Activated naive CD8-positive, alpha-beta T cell treated with anti-CD3 and anti-CD28 coated beads for 36 hours (primary cell): ENCODE measurements at regions not wholly inside any gene's neighbourhood (a gene's known extent, or its start where the extent isn't known, plus 50 kb on each side); places are given as distances from the start of the nearest gene placed in this dataset.
"Not testable (repeated sequence)": the region's sequence is repeated elsewhere in the genome, so short reads cannot be mapped to it uniquely, and the experiment has no call there.

Experiments used
- DNase-seq: peaks from one replicate; pipeline ENCODE4 v3.0.0; 2021
- H3K27ac Mint-ChIP-seq: one replicate; pipeline ENCODE4 v1.8.0; 2022; ENCODE audit warnings: mild to moderate bottlenecking, moderate library complexity, mixed read lengths
- H3K27me3 Mint-ChIP-seq: one replicate; pipeline ENCODE4 v1.8.0; 2022; ENCODE audit warnings: mild to moderate bottlenecking, mixed read lengths
- H3K36me3 Mint-ChIP-seq: one replicate; pipeline ENCODE4 v1.8.0; 2021; ENCODE audit warnings: mild to moderate bottlenecking, mixed read lengths
- H3K4me1 Mint-ChIP-seq: one replicate; pipeline ENCODE4 v1.8.0; 2021; ENCODE audit warnings: mixed read lengths
- H3K4me3 Mint-ChIP-seq: one replicate; pipeline ENCODE4 v1.8.0; 2022; ENCODE audit warnings: mild to moderate bottlenecking, moderate library complexity, mixed read lengths
- H3K9me3 Mint-ChIP-seq: one replicate; pipeline ENCODE4 v1.8.0; 2022; ENCODE audit warnings: mixed read lengths

DNA sequence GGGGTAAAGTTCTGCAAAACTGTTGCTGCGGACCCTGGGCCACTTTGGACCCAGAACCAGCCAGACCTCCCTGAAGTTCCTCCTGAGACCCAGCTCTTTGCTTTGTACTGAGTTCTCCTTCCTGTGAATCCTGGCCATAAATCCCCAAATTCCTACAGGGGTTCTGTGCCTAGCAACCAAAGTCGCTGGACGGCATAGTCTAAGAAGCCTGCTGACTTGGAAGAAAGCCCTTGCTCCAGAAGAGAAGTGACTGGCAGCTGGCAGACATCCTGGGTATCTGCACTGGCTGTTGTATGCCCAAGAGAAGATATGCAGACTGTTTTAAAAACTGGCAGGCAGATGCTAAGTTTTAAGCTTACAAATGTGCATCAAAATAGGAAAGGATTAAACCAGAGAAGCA is 99.9 kb upstream of the SLC24A4 start:
- Mint-ChIP-seq H3K4me1 (peaks cover 2% of the 10 kb centered on the region), H3K27me3 (no peaks in the 10 kb centered on the region), H3K4me3 (no peak overlapping the region), H3K9me3 (no peaks in the 10 kb centered on the region), H3K27ac (no peak overlapping the region), H3K36me3 (no peaks in the 10 kb centered on the region)
- no peak for DNase-seq

GRCh38 chr14:92224358-92224954 is 98.5 kb upstream of the SLC24A4 start:
- Mint-ChIP-seq H3K27me3 (peaks cover 4% of the 10 kb centered on the region), H3K36me3 (no peaks in the 10 kb centered on the region), H3K9me3 (no peaks in the 10 kb centered on the region), H3K27ac (no peak overlapping the region), H3K4me3 (no peak overlapping the region), H3K4me1 (peaks cover 2% of the 10 kb centered on the region)
- DNase-seq: no peak

DNA sequence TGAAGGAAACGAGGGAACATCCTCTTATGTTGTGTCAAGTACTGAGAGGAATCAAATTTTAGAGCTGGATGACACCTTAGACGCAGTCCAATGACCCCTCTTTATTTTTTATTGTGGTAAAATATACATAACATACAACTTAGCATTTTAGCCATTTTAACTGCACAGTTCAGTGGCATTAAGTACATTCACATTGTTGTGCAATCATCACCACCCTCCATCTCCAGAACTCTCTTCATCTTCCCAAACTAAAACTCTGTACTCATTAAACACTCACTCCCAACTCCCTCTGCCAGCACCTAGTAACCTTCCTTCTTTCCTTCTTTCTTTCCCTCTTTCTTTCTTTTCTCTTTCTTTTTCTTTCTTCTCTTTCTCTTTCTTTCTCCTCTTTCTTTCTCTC is 97.2 kb upstream of the SLC24A4 start:
- Mint-ChIP-seq H3K4me1 (peaks cover 2% of the 10 kb centered on the region), H3K27me3 (peaks cover 4% of the 10 kb centered on the region), H3K36me3 (no peaks in the 10 kb centered on the region), H3K9me3 (no peaks in the 10 kb centered on the region), H3K4me3 (no peak overlapping the region), H3K27ac (no peak overlapping the region)
- DNase-seq: no peak

DNA sequence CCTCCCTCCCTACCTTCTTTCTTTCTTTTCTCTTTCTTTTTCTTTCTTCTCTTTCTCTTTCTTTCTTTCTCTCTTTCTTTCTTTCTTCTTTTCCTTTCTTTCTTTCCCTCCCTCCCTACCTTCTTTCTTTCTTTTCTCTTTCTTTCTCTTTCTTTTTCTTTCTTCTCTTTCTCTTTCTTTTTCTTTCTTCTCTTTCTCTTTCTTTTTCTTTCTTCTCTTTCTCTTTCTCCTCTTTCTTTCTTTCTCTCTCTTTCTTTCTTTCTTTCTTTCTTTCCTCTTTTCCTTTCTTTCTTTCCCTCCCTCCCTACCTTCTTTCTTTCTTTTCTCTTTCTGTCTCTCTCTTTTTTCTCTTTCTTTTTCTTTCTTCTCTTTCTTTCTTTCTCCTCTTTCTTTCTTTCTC is 96.8 kb upstream of the SLC24A4 start:
- H3K4me1 Mint-ChIP-seq, H3K27me3 Mint-ChIP-seq, H3K4me3 Mint-ChIP-seq, DNase-seq, H3K36me3 Mint-ChIP-seq, H3K27ac Mint-ChIP-seq, H3K9me3 Mint-ChIP-seq: not testable (repeated sequence)

GRCh38 chr14:92236243-92236900 is 86.6 kb upstream of the SLC24A4 start:
- H3K36me3 Mint-ChIP-seq: peaks cover 5% of the 10 kb centered on the region
- no peak overlapping the region for H3K4me3 Mint-ChIP-seq
- no peaks in the 10 kb centered on the region for H3K4me1 Mint-ChIP-seq
- H3K9me3 Mint-ChIP-seq: peaks cover 6% of the 10 kb centered on the region
- DNase-seq: no peak
- H3K27me3 Mint-ChIP-seq: peaks cover 13% of the 10 kb centered on the region
- H3K27ac Mint-ChIP-seq: no peak overlapping the region

DNA sequence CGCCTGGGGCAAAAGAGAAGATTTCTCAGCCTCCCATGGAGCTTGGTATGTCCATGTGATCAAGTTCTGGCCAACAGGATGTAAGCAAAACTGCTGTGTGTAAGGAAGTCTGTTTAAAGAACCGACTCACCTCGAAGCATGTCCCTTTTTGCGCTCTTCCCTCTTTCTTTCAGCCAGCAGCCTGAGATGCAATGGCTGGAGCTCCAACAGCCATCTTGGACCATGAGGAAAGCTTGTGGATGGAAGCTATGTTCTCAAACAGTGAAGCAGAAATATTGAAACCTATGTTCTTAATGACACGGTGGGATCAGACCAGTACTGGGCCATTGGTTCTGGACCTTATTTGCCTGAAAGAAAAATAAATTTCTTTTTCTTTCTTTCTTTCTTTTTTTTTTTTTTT is 82.3 kb upstream of the SLC24A4 start:
- H3K4me1 Mint-ChIP-seq: no peaks in the 10 kb centered on the region
- H3K27ac Mint-ChIP-seq: no peak overlapping the region
- H3K36me3 Mint-ChIP-seq: peaks cover 9% of the 10 kb centered on the region

DNA sequence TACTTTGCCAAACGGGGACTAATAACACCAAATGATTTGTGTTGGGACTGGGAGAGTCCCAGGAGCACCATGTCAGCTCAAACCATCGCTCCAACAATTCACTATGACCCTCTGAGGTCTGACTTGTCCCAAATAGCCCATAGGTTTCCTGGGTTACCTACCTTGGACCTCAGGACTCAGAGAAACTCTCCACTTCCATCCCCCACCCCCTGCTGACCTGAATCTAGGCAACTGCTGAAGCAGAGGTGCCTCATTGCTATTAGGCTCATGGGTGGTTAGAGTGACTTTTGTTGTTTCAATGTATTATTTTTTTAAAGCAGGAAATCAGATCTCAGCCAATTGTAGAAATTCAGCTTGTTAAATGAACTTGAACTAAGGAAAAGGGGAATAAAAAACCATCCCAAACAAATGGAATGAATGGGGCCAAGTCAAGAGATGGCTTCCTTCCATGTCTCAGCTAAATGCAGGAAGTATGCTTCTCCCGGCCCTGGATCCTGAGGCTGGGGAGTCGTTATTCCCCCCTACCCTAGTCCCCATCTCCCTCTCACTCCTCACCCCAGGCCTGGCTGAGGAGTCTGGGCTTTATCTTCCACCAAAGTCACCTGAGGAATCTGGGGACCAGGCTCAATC is 80.9 kb upstream of the SLC24A4 start:
- no peak overlapping the region for H3K27ac Mint-ChIP-seq
- no peaks in the 10 kb centered on the region for H3K27me3 Mint-ChIP-seq
- H3K4me1 Mint-ChIP-seq: peaks cover 6% of the 10 kb centered on the region
- peaks cover 10% of the 10 kb centered on the region for H3K36me3 Mint-ChIP-seq
- no peak overlapping the region for H3K4me3 Mint-ChIP-seq
- H3K9me3 Mint-ChIP-seq: peaks cover 31% of the 10 kb centered on the region
- no peak for DNase-seq

More for the DNA sequence above, 82.3 kb upstream of the SLC24A4 start:
- no peaks in the 10 kb centered on the region for H3K27me3 Mint-ChIP-seq
- H3K4me3 Mint-ChIP-seq: no peak overlapping the region
- H3K9me3 Mint-ChIP-seq: peaks cover 23% of the 10 kb centered on the region
- no peak for DNase-seq

- Mint-ChIP-seq H3K27me3 (no peaks in the 10 kb centered on the region), H3K27ac (no peak overlapping the region), H3K4me3 (no peak overlapping the region), H3K36me3 (peaks cover 10% of the 10 kb centered on the region), H3K4me1 (peaks cover 6% of the 10 kb centered on the region), H3K9me3 (peaks cover 31% of the 10 kb centered on the region)
- DNase-seq: no peak
Measured at GRCh38 chr14:92244805-92245204, 78.2 kb upstream of the SLC24A4 start.

- no peak overlapping the region for H3K4me3 Mint-ChIP-seq
- H3K27ac Mint-ChIP-seq: no peak overlapping the region
- no peak for DNase-seq
- peaks cover 18% of the 10 kb centered on the region for H3K27me3 Mint-ChIP-seq
- H3K9me3 Mint-ChIP-seq: peaks cover 29% of the 10 kb centered on the region
- H3K4me1 Mint-ChIP-seq: peaks cover 6% of the 10 kb centered on the region
- H3K36me3 Mint-ChIP-seq: peaks cover 10% of the 10 kb centered on the region
Measured at GRCh38 chr14:92247341-92247740, 75.6 kb upstream of the SLC24A4 start.

DNA sequence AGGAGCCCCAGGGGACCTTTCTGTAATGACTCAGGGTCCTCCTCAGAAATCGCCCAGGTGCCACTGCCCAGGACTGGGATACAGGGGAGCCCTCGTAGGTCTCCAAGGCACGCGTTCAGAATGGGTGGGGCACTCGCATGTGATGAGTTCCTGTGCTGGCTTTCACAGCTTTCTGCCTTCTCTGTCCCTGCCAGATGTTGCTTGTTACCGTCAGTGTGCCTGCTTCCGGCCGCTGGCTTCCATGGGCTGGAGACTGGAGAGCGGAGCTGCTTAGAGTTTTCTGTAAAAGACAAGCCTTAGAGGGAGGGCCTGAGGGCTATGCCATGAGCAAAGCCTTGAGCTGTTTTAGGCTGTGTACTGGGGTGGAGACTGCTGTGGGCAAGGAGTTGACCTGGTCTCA is 75.0 kb upstream of the SLC24A4 start:
- Mint-ChIP-seq H3K4me3 (no peak overlapping the region), H3K4me1 (peaks cover 6% of the 10 kb centered on the region), H3K27me3 (peaks cover 24% of the 10 kb centered on the region), H3K27ac (no peak overlapping the region), H3K9me3 (peaks cover 28% of the 10 kb centered on the region), H3K36me3 (peaks cover 10% of the 10 kb centered on the region)
- DNase-seq: no peak

- DNase-seq: no peak
- H3K9me3 Mint-ChIP-seq: peaks cover 24% of the 10 kb centered on the region
- peaks cover 8% of the 10 kb centered on the region for H3K36me3 Mint-ChIP-seq
- H3K27me3 Mint-ChIP-seq: peaks cover 30% of the 10 kb centered on the region
- no peak overlapping the region for H3K4me3 Mint-ChIP-seq
- H3K4me1 Mint-ChIP-seq: peaks cover 12% of the 10 kb centered on the region
- H3K27ac Mint-ChIP-seq: no peak overlapping the region
Measured at GRCh38 chr14:92248696-92249095, 74.3 kb upstream of the SLC24A4 start.

- peaks cover 19% of the 10 kb centered on the region for H3K4me1 Mint-ChIP-seq
- H3K36me3 Mint-ChIP-seq, DNase-seq, H3K4me3 Mint-ChIP-seq, H3K27ac Mint-ChIP-seq: not testable (repeated sequence)
- H3K27me3 Mint-ChIP-seq: peaks cover 46% of the 10 kb centered on the region
- H3K9me3 Mint-ChIP-seq: peaks cover 10% of the 10 kb centered on the region
Measured at GRCh38 chr14:92250366-92250765, 72.6 kb upstream of the SLC24A4 start.

DNA sequence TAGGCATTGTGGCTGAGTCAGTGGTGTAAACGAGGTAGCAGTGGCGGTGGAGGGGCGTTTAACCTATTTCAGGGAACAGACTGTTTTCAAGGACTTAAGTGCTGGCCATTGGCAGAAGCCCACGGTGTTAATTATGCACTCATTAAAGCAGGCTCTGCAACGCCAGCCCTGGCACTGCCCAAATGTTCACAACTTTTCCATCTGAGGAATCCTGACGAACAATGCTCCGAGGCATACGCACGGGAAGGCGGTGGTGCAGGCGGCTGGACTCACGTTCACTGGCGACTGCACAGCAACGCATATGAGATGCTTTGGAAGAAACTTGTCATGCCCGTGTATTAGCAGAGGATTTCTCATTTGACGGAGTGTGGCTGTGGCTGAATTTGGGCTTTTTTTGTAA is 70.6 kb upstream of the SLC24A4 start:
- H3K9me3 Mint-ChIP-seq: no peaks in the 10 kb centered on the region
- no peaks in the 10 kb centered on the region for H3K36me3 Mint-ChIP-seq
- H3K27ac Mint-ChIP-seq: no peak overlapping the region
- no peak for DNase-seq
- H3K4me1 Mint-ChIP-seq: peaks cover 13% of the 10 kb centered on the region
- peaks cover 60% of the 10 kb centered on the region for H3K27me3 Mint-ChIP-seq
- no peak overlapping the region for H3K4me3 Mint-ChIP-seq

DNA sequence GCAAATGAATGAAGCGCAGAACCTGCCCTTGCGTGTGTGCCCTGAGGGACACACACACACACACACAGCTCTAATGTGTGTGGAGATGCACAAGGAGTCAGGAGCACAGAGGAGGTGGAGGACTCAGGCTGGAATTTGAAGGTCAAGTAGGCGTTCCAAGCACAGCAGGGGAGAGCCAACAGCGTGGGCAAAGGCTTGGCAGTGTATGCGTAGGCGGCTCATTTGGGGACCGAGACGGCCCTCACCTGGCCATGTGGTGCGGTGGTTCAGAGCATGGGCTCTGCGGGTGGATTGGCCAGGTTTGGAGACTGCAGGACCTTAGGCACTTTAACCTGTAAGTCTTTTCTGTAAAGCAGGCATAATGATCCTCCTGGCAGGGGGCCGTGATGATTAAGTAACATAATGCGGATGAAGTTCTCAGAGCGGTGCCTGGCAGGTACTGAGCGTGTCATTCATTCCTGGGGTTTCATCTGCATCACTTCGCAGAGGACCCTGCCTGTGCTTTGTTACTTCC is 69.5 kb upstream of the SLC24A4 start:
- H3K27ac Mint-ChIP-seq: no peak overlapping the region
- DNase-seq: no peak
- no peak overlapping the region for H3K4me3 Mint-ChIP-seq
- H3K36me3 Mint-ChIP-seq: no peaks in the 10 kb centered on the region
- no peaks in the 10 kb centered on the region for H3K9me3 Mint-ChIP-seq
- H3K27me3 Mint-ChIP-seq: peaks cover 60% of the 10 kb centered on the region
- peaks cover 14% of the 10 kb centered on the region for H3K4me1 Mint-ChIP-seq

DNA sequence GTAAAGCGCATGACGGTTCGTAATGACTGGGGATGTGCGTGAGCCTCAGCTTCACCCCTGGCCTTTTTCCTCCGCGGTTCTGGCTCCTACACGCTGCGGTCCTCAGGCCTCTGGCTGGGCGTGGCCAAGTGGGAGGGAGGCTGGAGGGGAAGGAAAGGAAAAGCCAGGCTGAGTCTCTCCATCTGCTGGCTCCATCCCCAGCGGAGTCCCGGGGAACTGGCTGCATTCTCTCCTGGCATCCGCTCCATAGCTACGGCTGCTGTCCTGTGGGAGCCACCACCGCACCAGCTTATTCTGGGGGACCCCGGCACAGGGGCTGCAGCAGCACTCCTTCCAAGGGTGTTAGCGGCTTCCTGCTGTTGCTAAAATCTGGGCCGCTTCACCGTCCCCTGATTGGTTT is 68.2 kb upstream of the SLC24A4 start:
- H3K4me3 Mint-ChIP-seq: no peak overlapping the region
- no peak overlapping the region for H3K27ac Mint-ChIP-seq
- H3K36me3 Mint-ChIP-seq: no peaks in the 10 kb centered on the region
- peaks cover 60% of the 10 kb centered on the region for H3K27me3 Mint-ChIP-seq
- no peaks in the 10 kb centered on the region for H3K9me3 Mint-ChIP-seq
- H3K4me1 Mint-ChIP-seq: peaks cover 22% of the 10 kb centered on the region
- DNase-seq: no peak

- no peaks in the 10 kb centered on the region for H3K36me3 Mint-ChIP-seq
- peak; percentile 11 for DNase-seq
- no peak overlapping the region for H3K4me3 Mint-ChIP-seq
- peaks cover 23% of the 10 kb centered on the region for H3K4me1 Mint-ChIP-seq
- peaks cover 28% of the 10 kb centered on the region for H3K27me3 Mint-ChIP-seq
- H3K27ac Mint-ChIP-seq: no peak overlapping the region
- no peaks in the 10 kb centered on the region for H3K9me3 Mint-ChIP-seq
Measured at GRCh38 chr14:92258934-92259333, 64.0 kb upstream of the SLC24A4 start.
